Fibroblast of skin of abdomen (primary cell): ENCODE measurements at regions not wholly inside any gene's neighbourhood (a gene's known extent, or its start where the extent isn't known, plus 50 kb on each side); places are given as distances from the start of the nearest gene placed in this dataset.
"Not testable (repeated sequence)": the region's sequence is repeated elsewhere in the genome, so short reads cannot be mapped to it uniquely, and the experiment has no call there.

Source experiments
- DNase-seq: peaks from one replicate; pipeline ENCODE4 v3.0.0-alpha.2; 2013

GRCh38 chrX:25131055-25131454 lies 115.3 kb upstream of the ARX start:
- DNase-seq: no peak

- DNase-seq: no peak
Measured at GRCh38 chrX:25130619-25131018, 114.9 kb upstream of the ARX start.

DNA sequence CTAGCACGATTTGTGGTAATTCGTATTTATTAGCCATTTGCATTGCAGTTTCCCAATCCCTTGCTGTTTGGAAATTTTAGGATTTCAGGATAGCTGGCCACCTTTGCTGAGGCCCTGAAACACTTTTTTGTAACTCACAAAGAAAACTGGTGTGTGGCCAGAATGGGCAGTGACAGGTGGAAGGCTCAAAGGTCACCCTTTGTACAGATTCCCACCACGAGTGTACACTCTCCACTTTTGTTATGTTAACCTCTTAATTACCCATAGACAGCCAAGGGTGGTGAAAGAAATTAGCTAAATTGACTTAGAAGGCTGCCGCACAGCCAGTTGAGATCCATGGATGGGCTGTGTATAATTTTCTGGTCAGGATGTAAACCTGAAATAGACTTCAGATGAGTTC lies 109.7 kb upstream of the ARX start:
- no peak for DNase-seq

- DNase-seq: no peak
Measured at GRCh38 chrX:25124391-25124790, 108.6 kb upstream of the ARX start.

DNA sequence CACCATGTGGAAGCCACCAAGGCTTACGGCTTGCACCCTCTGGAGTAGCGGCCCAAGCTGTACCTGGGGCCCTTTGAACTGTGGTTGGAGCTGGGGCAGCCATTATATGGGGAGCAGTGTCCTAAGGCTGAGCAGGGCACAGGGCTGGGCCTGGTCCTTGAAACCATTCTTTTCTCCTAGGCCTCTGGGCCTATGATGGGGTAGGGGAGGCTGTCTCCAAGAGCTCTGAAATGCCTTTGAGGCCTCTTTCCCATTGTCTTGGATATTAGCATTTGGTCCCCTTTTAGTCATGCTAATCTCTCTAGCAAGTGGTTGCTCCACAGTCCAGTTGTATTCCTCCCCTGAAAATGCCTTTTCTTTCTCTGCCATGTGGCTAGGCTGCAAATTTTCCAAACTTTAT lies 96.4 kb upstream of the ARX start:
- no peak for DNase-seq

- DNase-seq: no peak
Measured at GRCh38 chrX:25108481-25108880, 92.7 kb upstream of the ARX start.

DNA sequence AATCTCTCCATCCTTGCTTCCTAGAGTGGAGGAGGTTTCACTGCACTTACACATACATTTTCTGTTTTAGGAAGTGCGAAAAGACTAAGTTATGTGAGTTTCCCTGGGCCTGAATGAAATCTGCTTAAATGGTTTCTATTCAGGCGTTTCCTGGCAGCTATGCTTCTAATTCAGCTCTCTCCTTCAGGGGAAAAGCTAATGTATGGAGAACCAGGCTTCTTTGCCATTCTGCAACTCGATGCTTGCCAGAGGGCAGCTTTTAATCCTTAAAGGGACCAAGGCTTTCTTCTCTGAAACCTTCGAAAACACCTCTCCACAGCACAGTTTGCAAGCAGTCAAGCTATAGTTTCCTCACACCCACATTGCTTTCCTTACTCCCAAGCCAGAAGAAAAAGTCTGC lies 89.5 kb upstream of the ARX start:
- DNase-seq: no peak

- DNase-seq: no peak
Measured at GRCh38 chrX:25096522-25097045, 80.8 kb upstream of the ARX start.

DNA sequence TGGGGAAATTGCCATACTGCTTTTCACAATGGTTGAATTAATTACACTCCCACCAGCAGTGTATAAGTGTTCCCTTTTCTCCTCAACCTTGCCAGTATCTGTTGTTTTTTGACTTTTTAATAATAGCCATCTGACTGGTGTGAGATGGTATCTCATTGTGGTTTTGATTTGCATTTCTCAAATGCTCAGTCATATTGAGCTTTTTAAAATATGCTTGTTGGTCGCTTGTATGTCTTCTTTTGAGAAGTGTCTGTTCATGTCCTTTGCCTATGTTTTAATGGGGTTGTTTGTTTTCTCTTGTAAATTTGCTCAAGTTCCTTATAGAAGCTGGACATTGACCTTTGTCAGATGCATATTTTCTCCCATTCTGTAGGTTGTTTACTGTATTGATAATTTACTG lies 75.4 kb upstream of the ARX start:
- DNase-seq: not testable (repeated sequence)

DNA sequence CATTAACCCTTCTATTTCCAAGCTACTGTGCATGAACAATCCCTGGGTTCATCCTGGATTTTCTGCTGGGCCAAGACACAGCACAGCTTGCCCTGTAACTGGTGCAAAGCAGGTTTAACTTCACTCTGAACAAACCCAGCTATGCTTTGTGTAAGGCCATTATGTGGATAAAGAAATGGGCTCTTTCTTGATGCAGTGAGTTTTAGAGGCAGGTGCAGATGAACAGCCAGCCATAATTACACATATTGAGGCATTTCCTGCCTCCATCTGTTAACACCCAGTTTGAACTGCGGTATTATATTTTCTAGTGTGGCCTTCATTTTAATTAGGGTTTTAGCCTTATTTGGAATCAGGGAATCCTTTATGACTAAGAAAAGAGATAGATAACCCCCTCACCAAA lies 68.7 kb upstream of the ARX start:
- DNase-seq: no peak

DNA sequence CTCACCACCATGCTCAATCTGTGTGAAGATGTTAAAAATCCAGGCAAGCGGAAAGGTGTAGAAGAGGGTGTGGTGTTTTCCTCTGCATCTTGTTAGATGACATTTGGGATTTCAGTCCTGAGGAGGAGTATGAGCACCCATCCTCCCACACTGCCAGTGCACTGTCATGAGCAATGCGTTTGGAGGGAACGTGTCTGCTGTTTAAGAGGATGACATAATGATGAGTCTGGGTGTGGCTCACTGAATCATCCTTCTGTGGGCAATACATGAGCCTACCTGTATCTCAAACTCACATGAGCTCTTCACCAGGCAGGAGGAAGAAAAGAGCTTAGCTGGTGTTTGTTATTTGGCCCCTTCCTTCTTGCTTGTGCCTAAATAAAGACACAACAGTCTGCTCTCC lies 67.9 kb upstream of the ARX start:
- no peak for DNase-seq

- DNase-seq: no peak
Measured at GRCh38 chrX:25079020-25079419, 63.3 kb upstream of the ARX start.

GRCh38 chrX:25076941-25077500 lies 61.3 kb upstream of the ARX start:
- DNase-seq: no peak

DNA sequence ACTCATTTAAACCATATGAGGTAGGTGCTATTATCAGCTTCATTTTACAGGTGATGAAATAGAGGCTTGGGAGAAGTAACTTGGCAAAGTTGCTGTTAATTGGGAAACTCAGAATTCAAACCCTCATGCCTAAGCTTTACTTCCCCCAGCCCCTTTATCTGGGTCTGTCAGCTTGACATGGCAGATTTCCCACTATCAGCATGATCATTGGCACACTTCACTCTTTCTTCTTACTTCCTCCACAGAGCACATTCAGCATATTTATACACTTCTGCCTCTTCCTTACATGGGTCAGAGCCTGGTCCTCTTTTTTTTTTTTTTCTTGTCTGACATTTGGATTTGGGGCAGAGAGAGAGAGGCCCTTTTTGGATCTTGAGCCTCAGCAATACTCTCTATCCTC lies 56.5 kb upstream of the ARX start:
- no peak for DNase-seq

- no peak for DNase-seq
Measured at GRCh38 chrX:25070038-25070437, 54.3 kb upstream of the ARX start.

- DNase-seq: no peak
Measured at GRCh38 chrX:25069209-25069608, 53.4 kb upstream of the ARX start.

DNA sequence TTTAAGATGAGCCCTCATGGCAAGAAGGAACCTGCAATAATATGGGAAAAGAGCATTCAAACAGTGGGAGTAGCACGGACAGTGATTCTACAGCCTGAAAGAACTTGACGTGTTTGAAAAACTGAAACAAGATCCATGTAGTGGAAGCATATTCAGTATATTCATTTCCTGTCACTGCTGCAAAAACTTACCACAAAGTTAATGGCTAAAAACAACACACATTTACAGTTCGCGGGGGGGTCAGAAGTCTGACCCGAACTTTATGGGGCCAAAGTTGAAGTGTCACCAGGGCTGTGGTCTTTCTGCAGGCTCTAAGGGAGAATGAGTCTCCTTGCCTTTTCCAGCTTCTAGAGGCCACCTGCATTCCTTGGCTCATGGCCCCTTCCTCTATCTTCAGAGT lies 52.6 kb upstream of the ARX start:
- DNase-seq: no peak

DNA sequence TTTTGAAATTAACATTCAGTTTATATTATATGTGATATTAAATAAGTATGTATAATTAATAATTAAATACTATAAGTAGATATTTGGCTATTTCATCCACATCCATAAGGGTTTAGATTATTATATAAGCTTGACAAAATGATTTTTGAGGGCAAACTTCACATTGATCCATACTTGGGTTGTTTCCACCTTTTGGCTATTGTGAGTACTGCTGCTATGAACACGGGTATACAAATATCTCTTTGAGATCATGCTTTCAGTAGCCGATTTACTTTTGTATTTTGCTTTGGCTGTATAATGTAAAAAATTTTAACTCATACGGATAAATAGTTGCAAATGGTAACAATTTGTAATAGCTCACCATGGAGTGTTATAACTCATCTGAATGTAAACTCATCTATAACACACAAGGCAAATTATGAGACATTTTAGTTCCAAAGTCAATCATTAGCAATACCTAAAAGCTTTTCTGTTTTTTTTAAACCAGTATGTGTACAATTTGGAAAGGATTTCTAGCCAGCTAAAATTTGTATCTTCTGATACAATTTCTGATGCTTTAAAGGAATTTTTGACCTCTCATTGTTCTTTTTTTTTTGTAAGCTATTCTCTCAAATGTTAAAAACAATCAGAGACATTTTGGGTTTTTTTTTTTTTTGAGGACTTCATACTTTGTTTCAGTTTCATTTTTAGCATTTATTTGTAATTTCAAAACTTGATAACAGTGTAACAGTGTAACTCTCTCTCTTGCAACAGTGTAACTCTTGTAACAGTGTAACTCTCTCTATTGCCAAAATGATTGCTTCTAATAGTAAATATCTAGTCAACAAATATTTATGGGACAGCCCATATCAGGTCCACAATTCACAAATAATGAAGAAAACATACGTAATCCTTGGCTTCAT lies 51.8 kb upstream of the ARX start:
- no peak for DNase-seq

- DNase-seq: no peak
Measured at GRCh38 chrX:25066131-25066530, 50.4 kb upstream of the ARX start.
